H1 (cell line): ENCODE measurements at regions not wholly inside any gene's neighbourhood (a gene's known extent, or its start where the extent isn't known, plus 50 kb on each side); places are given as distances from the start of the nearest gene placed in this dataset.

Source experiments
- CTCF ChIA-PET: fragments of 300-600 bp; sonication (Branson Sonifier 250); formaldehyde crosslinking; loops from one replicate; lab custom pipeline; 2021; ENCODE audit not compliant: partially characterized antibody; lab: Charles Lee
- POLR2A ChIA-PET: fragments of 300-600 bp; sonication (Branson Sonifier 250); formaldehyde crosslinking; loops from one replicate; lab custom pipeline; 2021; ENCODE audit warnings: inconsistent platforms; ENCODE audit not compliant: partially characterized antibody; lab: Charles Lee
- DNase-seq, 2 experiments: peaks; one replicate each; pipeline versions ENCODE4 v3.0.0 to v3.0.0-alpha.2; 2010 to 2022; ENCODE audit warnings: low spot score in 2 of 2, low read depth in 1 of 2, mixed read lengths in 1 of 2
- FAIRE-seq: peaks from 2 replicates; lab custom pipeline; 2011; peaks lifted over from hg19 to GRCh38; lab: Jason Lieb, UNC
- H2AFZ ChIP-seq: 2 replicates; pipeline ENCODE4 v1.8.1; 2012; ENCODE audit warnings: low read length, inconsistent platforms
- H2AK5ac ChIP-seq: 2 replicates; pipeline ENCODE4 v1.6.1; 2013; ENCODE audit warnings: low read depth, low read length
- H2BK120ac ChIP-seq: replicated peaks from 2 replicates; pipeline ENCODE3; 2013; ENCODE audit warnings: low read depth, low read length, inconsistent platforms
- H2BK12ac ChIP-seq: 2 replicates; pipeline ENCODE4 v1.6.1; 2013; ENCODE audit warnings: low read depth, low read length
- H2BK15ac ChIP-seq: 2 replicates; pipeline ENCODE4 v1.6.1; 2013; ENCODE audit warnings: low read length
- H2BK20ac ChIP-seq: 2 replicates; pipeline ENCODE4 v1.6.1; 2013; ENCODE audit warnings: low read length
- H2BK5ac ChIP-seq: 2 replicates; pipeline ENCODE4 v1.6.1; 2013; ENCODE audit warnings: low read depth, low read length
- H3K14ac ChIP-seq: 2 replicates; pipeline ENCODE4 v1.6.1; 2013; ENCODE audit warnings: inconsistent platforms; ENCODE audit not compliant: insufficient read length
- H3K18ac ChIP-seq: 2 replicates; pipeline ENCODE4 v1.6.1; 2013; ENCODE audit warnings: low read length; ENCODE audit errors: extremely low read depth
- H3K23ac ChIP-seq: 2 replicates; pipeline ENCODE4 v1.6.1; 2013; ENCODE audit warnings: inconsistent platforms; ENCODE audit not compliant: insufficient read length
- H3K23me2 ChIP-seq: 2 replicates; pipeline ENCODE4 v1.6.1; 2013; ENCODE audit warnings: low read depth, low read length
- H3K27ac ChIP-seq: 2 replicates; pipeline ENCODE4 v1.6.1; 2011; ENCODE audit warnings: low read depth, low read length, inconsistent platforms
- H3K27me3 ChIP-seq, 4 experiments: replicated peaks in 1 of 4; 1 replicate in 1 of 4; 2 replicates in 3 of 4; pipeline versions ENCODE4 v1.6.1 to v1.8.1; 2011 to 2013; ENCODE audit warnings: low read length in 3 of 4, mild to moderate bottlenecking in 3 of 4, inconsistent platforms in 2 of 4, mixed read lengths in 2 of 4, moderate library complexity in 1 of 4; ENCODE audit not compliant: control insufficient read depth in 3 of 4, insufficient read depth in 3 of 4; ENCODE audit errors: extremely low read depth in 1 of 4
- H3K36me3 ChIP-seq, 4 experiments: 2 replicates each; pipeline versions ENCODE4 v1.6.1 to v1.8.1; 2011 to 2013; ENCODE audit warnings: mild to moderate bottlenecking in 4 of 4, low read length in 3 of 4, moderate library complexity in 2 of 4, control low read depth in 1 of 4, inconsistent platforms in 1 of 4; ENCODE audit not compliant: insufficient read depth in 4 of 4, control insufficient read depth in 2 of 4
- H3K4ac ChIP-seq: replicated peaks from 2 replicates; pipeline ENCODE3; 2013; ENCODE audit warnings: low read length, low read depth, mixed read lengths, inconsistent platforms; ENCODE audit not compliant: insufficient read length
- H3K4me1 ChIP-seq, 4 experiments: replicated peaks in 1 of 4; 1 replicate in 1 of 4; 2 replicates in 3 of 4; pipeline versions ENCODE4 v1.6.1 to v1.8.1; 2011 to 2013; ENCODE audit warnings: low read length in 3 of 4, inconsistent platforms in 2 of 4, mixed read lengths in 1 of 4; ENCODE audit not compliant: insufficient read depth in 4 of 4, control insufficient read depth in 3 of 4
- H3K4me2 ChIP-seq, 2 experiments: 2 replicates each; pipeline versions ENCODE4 v1.6.1 to v1.8.1; 2011 to 2013; ENCODE audit warnings: low read depth in 2 of 2, low read length in 2 of 2, control low read depth in 1 of 2, inconsistent platforms in 1 of 2, mild to moderate bottlenecking in 1 of 2; ENCODE audit not compliant: insufficient read depth in 1 of 2
- H3K4me3 ChIP-seq, 4 experiments: fragments of 200-600, 300-600 bp in 1 of 4; sonication (generic), shearing (Covaris generic), sonication (Bioruptor Twin) in 1 of 4; 2 replicates each; pipeline versions ENCODE4 v1.5.1 to v1.8.1; 2011 to 2016; ENCODE audit warnings: low read length in 4 of 4, low read depth in 3 of 4, control low read depth in 2 of 4, inconsistent platforms in 2 of 4, mild to moderate bottlenecking in 2 of 4, mixed read lengths in 1 of 4, moderate library complexity in 1 of 4; ENCODE audit not compliant: insufficient read depth in 2 of 4; ENCODE audit errors: extremely low read depth in 1 of 4
- H3K56ac ChIP-seq: replicated peaks from 2 replicates; pipeline ENCODE3; 2013; ENCODE audit warnings: low read depth, mild to moderate bottlenecking, mixed read lengths, low read length, inconsistent platforms; ENCODE audit not compliant: insufficient read length
- H3K79me1 ChIP-seq: 2 replicates; pipeline ENCODE4 v1.6.1; 2013; ENCODE audit warnings: low read depth, low read length, control low read depth
- H3K79me2 ChIP-seq, 2 experiments: 2 replicates each; pipeline versions ENCODE4 v1.6.1 to v1.8.1; 2012 to 2013; ENCODE audit warnings: low read length in 2 of 2, mild to moderate bottlenecking in 2 of 2, inconsistent platforms in 1 of 2; ENCODE audit not compliant: insufficient read depth in 2 of 2, control insufficient read depth in 1 of 2
- H3K9ac ChIP-seq, 4 experiments: replicated peaks in 1 of 4; 1 replicate in 1 of 4; 2 replicates in 3 of 4; pipeline versions ENCODE4 v1.6.1 to v1.8.1; 2011 to 2013; ENCODE audit warnings: low read depth in 3 of 4, low read length in 3 of 4, control low read depth in 2 of 4, mild to moderate bottlenecking in 2 of 4, moderate library complexity in 2 of 4, inconsistent platforms in 1 of 4; ENCODE audit errors: extremely low read depth in 1 of 4
- H3K9me3 ChIP-seq, 2 experiments: 2 replicates each; pipeline versions ENCODE4 v1.6.1 to v1.8.1; 2012 to 2013; ENCODE audit warnings: mild to moderate bottlenecking in 2 of 2, moderate library complexity in 2 of 2, control low read depth in 1 of 2, inconsistent platforms in 1 of 2, low read depth in 1 of 2, low read length in 1 of 2, mixed read lengths in 1 of 2; ENCODE audit not compliant: insufficient read depth in 2 of 2
- H4K20me1 ChIP-seq, 2 experiments: replicated peaks in 1 of 2; 2 replicates each; pipeline versions ENCODE3 to v1.8.1; 2011 to 2013; ENCODE audit warnings: inconsistent platforms in 2 of 2, low read length in 2 of 2, mild to moderate bottlenecking in 1 of 2; ENCODE audit not compliant: insufficient read depth in 2 of 2, control insufficient read depth in 1 of 2
- H4K5ac ChIP-seq: 2 replicates; pipeline ENCODE4 v1.6.1; 2013; ENCODE audit warnings: low read length, low read depth, mixed read lengths, inconsistent platforms; ENCODE audit not compliant: insufficient read length
- H4K8ac ChIP-seq: 2 replicates; pipeline ENCODE4 v1.8.0; 2013; ENCODE audit warnings: mild to moderate bottlenecking, moderate library complexity, low read length, inconsistent platforms; ENCODE audit not compliant: insufficient read depth; ENCODE audit errors: extremely low read depth
- H4K91ac ChIP-seq: replicated peaks from 2 replicates; pipeline ENCODE3; 2013; ENCODE audit warnings: low read length, mixed read lengths, inconsistent platforms; ENCODE audit not compliant: insufficient read length
- ATF3 ChIP-seq: IDR thresholded peaks from 2 replicates; pipeline ENCODE4 v1.6.1; 2011; ENCODE audit warnings: low read depth, mild to moderate bottlenecking, low read length; ENCODE audit not compliant: insufficient read depth
- CREB1 ChIP-seq: IDR thresholded peaks from 2 replicates; pipeline ENCODE4 v1.6.1; 2012; ENCODE audit warnings: inconsistent platforms
- EGR1 ChIP-seq: IDR thresholded peaks from 2 replicates; pipeline ENCODE4 v1.6.1; 2011; ENCODE audit warnings: low read depth, low read length, borderline replicate concordance
- GABPA ChIP-seq: IDR thresholded peaks from 2 replicates; pipeline ENCODE4 v1.6.1; 2011; ENCODE audit warnings: mild to moderate bottlenecking, low read length, moderate library complexity, borderline replicate concordance; ENCODE audit not compliant: insufficient read depth
- GTF2F1 ChIP-seq: IDR thresholded peaks from 2 replicates; pipeline ENCODE4 v1.6.1; 2012; ENCODE audit warnings: low read depth, low read length, improper control_type of control experiment, borderline replicate concordance
- RFX5 ChIP-seq: IDR thresholded peaks from 2 replicates; pipeline ENCODE4 v1.6.1; 2011; ENCODE audit warnings: low read depth, low read length, improper control_type of control experiment, borderline replicate concordance
- SIN3A ChIP-seq, 2 experiments: IDR thresholded peaks in 1 of 2; conservative IDR thresholded peaks in 1 of 2; 2 replicates each; pipeline ENCODE4 v1.6.1; 2011 to 2012; ENCODE audit warnings: low read length in 2 of 2, improper control_type of control experiment in 1 of 2, low read depth in 1 of 2, mild to moderate bottlenecking in 1 of 2
- SIX5 ChIP-seq: IDR thresholded peaks from 2 replicates; pipeline ENCODE4 v1.6.1; 2011; ENCODE audit warnings: mild to moderate bottlenecking, low read depth, low read length
- SRF ChIP-seq: IDR thresholded peaks from 2 replicates; pipeline ENCODE4 v1.6.1; 2011; ENCODE audit warnings: mild to moderate bottlenecking, low read depth, low read length, moderate library complexity
- YY1 ChIP-seq: IDR thresholded peaks from 2 replicates; pipeline ENCODE4 v1.6.1; 2011; ENCODE audit warnings: low read depth, mild to moderate bottlenecking, low read length
- ZNF274 ChIP-seq: IDR thresholded peaks from 2 replicates; pipeline ENCODE4 v1.7.0; 2012; ENCODE audit warnings: low read length, borderline replicate concordance; ENCODE audit errors: extremely low read depth
- WGBS, 2 experiments: shearing (Covaris generic) in 1 of 2; methylation state at CpG; one replicate each; pipeline versions ENCODE4 v1.1.6 to v1.1.7; 2013 to 2015; ENCODE audit warnings: low lambda C conversion rate in 2 of 2, mixed read lengths in 2 of 2, inconsistent platforms in 1 of 2, low coverage in 1 of 2, missing lambda C conversion rate in 1 of 2; ENCODE audit not compliant: insufficient replicate concordance in 2 of 2, insufficient coverage in 1 of 2, insufficient read length in 1 of 2; ENCODE audit errors: extremely low coverage in 1 of 2, missing lambda C conversion rate in 1 of 2; 5-methylcytosine and 5-hydroxymethylcytosine counted together

DNA sequence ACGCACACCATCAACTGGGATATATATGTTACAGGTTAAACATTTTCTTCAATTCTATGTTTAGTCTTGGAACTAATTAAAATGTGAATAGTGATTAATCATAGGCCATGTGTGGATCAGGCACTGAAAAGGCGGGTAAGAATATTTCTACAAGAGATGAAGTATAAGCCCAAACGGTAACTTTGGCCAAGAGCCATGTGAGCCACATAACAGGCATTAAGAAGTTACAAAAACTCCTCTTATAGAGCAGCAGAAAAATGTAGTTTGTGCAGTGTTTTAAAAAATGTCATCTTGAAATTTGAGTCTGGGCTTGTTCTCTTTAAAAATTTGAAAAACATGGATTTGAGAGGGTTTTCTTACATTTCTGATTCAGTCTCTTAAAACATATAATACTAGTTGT is 521.8 kb upstream of the DIPK2B start:
- CTCF ChIA-PET, result no interaction called here
- no peak overlapping the region for H2BK20ac ChIP-seq

More for the DNA sequence above, 521.8 kb upstream of the DIPK2B start:
- POLR2A ChIA-PET, result no interaction called here
- H4K91ac ChIP-seq, result no peak overlapping the region
- H2BK15ac ChIP-seq, result no peak overlapping the region
- no peak overlapping the region for H3K23ac ChIP-seq
- H3K18ac ChIP-seq, result no peak overlapping the region
- H2AFZ ChIP-seq, result no peak overlapping the region
- H3K27me3 ChIP-seq, result no peaks in the 10 kb centered on the region
- FAIRE-seq, result no peak
- no peaks in the 10 kb centered on the region for H3K9me3 ChIP-seq
- H2BK120ac ChIP-seq, result no peak overlapping the region
- no peak overlapping the region for H2BK12ac ChIP-seq
- H3K23me2 ChIP-seq, result no peaks in the 10 kb centered on the region
- no peak overlapping the region for H4K8ac ChIP-seq
- H2AK5ac ChIP-seq, result no peak overlapping the region
- H3K4me2 ChIP-seq, result no peak overlapping the region
- no peak overlapping the region for H3K9ac ChIP-seq
- H3K36me3 ChIP-seq, result no peaks in the 10 kb centered on the region
- no peaks in the 10 kb centered on the region for H4K20me1 ChIP-seq
- TF ChIP-seq ATF3, result no peak
- no peak for TF ChIP-seq EGR1
- TF ChIP-seq ZNF274, result no peak
- no peak for TF ChIP-seq SIX5
- TF ChIP-seq SRF, result no peak
- TF ChIP-seq YY1, result no peak
- no peak for TF ChIP-seq RFX5
- TF ChIP-seq GABPA, result no peak
- TF ChIP-seq GTF2F1, result no peak
- TF ChIP-seq SIN3A (conservative IDR thresholded peaks at IDR 0.05 in 1 of 2, IDR thresholded peaks at IDR 0.05 in 1 of 2; ENCODE audit: low read depth in 1 of 2, low read length in 2 of 2), result no peak
- no peak for TF ChIP-seq CREB1
- no peak overlapping the region for H4K5ac ChIP-seq
- H2BK5ac ChIP-seq, result no peak overlapping the region
- H3K4me1 ChIP-seq, result peaks cover 0 to 4% (median 0%) of the 10 kb centered on the region in 4 experiments; a peak in 1 of 7 replicates
- no peaks in the 10 kb centered on the region for H3K79me1 ChIP-seq
- 100% methylated on average over 3 of the region's 3 CpGs; no CpG with 5 or more reads in 1 of the 2 experiments for WGBS, 2 experiments
- DNase-seq, result no peak
- no peak overlapping the region for H3K4me3 ChIP-seq
- H3K4ac ChIP-seq, result no peak overlapping the region
- no peak overlapping the region for H3K14ac ChIP-seq
- no peak overlapping the region for H3K27ac ChIP-seq
- H3K79me2 ChIP-seq, result no peaks in the 10 kb centered on the region
- H3K56ac ChIP-seq, result no peak overlapping the region
